ENCODE measurements at regions not wholly inside any gene's neighbourhood (a gene's known extent, or its start where the extent isn't known, plus 50 kb on each side); places are given as distances from the start of the nearest gene placed in this dataset.

GRCh38 chr3:31002730-31003129 is 108.3 kb upstream of the GADL1 start:
- ChIA-PET CTCF (no interaction called here), POLR2A (no interaction called here)
- Histone ChIP-seq H3K27me3 (replicated peaks; ENCODE audit: control insufficient read depth, insufficient read depth, low read length) (no peaks in the 10 kb centered on the region), H3K4me1 (no peaks in the 10 kb centered on the region), H3K36me3 (ENCODE audit: control insufficient read depth, insufficient read depth, low read length) (no peaks in the 10 kb centered on the region), H3K4me3 (ENCODE audit: low read depth, low read length) (no peak overlapping the region), H3K9me3 (no peaks in the 10 kb centered on the region)
- intact Hi-C loops (cut with micrococcal nuclease; ENCODE audit: unreplicated experiment), result no loop called here
- H3K27ac Mint-ChIP-seq (ENCODE audit: unreplicated experiment), result no peak overlapping the region
- BruUV-seq (replicated peaks), result no TSS peak
- TF ChIP-seq CTCF (IDR thresholded peaks at IDR 0.05; ENCODE audit: insufficient read depth in 1 of 2, low read depth in 1 of 2, low read length in 1 of 2, severe bottlenecking in 1 of 2, unreplicated experiment in 1 of 2), result no peak
- H3K4me3 Mint-ChIP-seq (ENCODE audit: unreplicated experiment), result no peak overlapping the region
- H3K9me3 Mint-ChIP-seq (ENCODE audit: unreplicated experiment), result peaks cover 19% of the 10 kb centered on the region
- no peaks in the 10 kb centered on the region for H3K4me1 Mint-ChIP-seq (ENCODE audit: low read depth, unreplicated experiment)
- no peaks in the 10 kb centered on the region for H3K36me3 Mint-ChIP-seq (ENCODE audit: insufficient read depth, unreplicated experiment)
- no peak for DNase-seq
- H3K27me3 Mint-ChIP-seq (ENCODE audit: insufficient read depth, unreplicated experiment), result no peaks in the 10 kb centered on the region

GRCh38 chr3:31004025-31004678 is 109.7 kb upstream of the GADL1 start:
- no peak overlapping the region for H3K27ac Mint-ChIP-seq (ENCODE audit: unreplicated experiment)
- no peaks in the 10 kb centered on the region for H3K9me3 ChIP-seq
- no peaks in the 10 kb centered on the region for H3K36me3 ChIP-seq (ENCODE audit: control insufficient read depth, insufficient read depth, low read length)
- ChIA-PET POLR2A (no interaction called here), CTCF (no interaction called here)
- BruUV-seq (replicated peaks), result no TSS peak
- intact Hi-C loops (cut with micrococcal nuclease; ENCODE audit: unreplicated experiment), result no loop called here
- no peaks in the 10 kb centered on the region for H3K27me3 ChIP-seq (replicated peaks; ENCODE audit: control insufficient read depth, insufficient read depth, low read length)
- DNase-seq, result no peak
- no peak for TF ChIP-seq CTCF (IDR thresholded peaks at IDR 0.05; ENCODE audit: insufficient read depth in 1 of 2, low read depth in 1 of 2, low read length in 1 of 2, severe bottlenecking in 1 of 2, unreplicated experiment in 1 of 2)
- H3K27me3 Mint-ChIP-seq (ENCODE audit: insufficient read depth, unreplicated experiment), result no peaks in the 10 kb centered on the region
- H3K4me3 ChIP-seq (ENCODE audit: low read depth, low read length), result no peak overlapping the region
- no peak overlapping the region for H3K4me3 Mint-ChIP-seq (ENCODE audit: unreplicated experiment)
- peaks cover 12% of the 10 kb centered on the region for H3K4me1 Mint-ChIP-seq (ENCODE audit: low read depth, unreplicated experiment)
- peaks cover 29% of the 10 kb centered on the region for H3K9me3 Mint-ChIP-seq (ENCODE audit: unreplicated experiment)
- peaks cover 9% of the 10 kb centered on the region for H3K4me1 ChIP-seq
- no peaks in the 10 kb centered on the region for H3K36me3 Mint-ChIP-seq (ENCODE audit: insufficient read depth, unreplicated experiment)

- H3K27me3 ChIP-seq (replicated peaks; ENCODE audit: control insufficient read depth, insufficient read depth, low read length), result no peaks in the 10 kb centered on the region
- H3K4me3 ChIP-seq (ENCODE audit: low read depth, low read length), result no peak overlapping the region
- Mint-ChIP-seq H3K4me1 (ENCODE audit: low read depth, unreplicated experiment) (peaks cover 33% of the 10 kb centered on the region), H3K36me3 (ENCODE audit: insufficient read depth, unreplicated experiment) (no peaks in the 10 kb centered on the region), H3K9me3 (ENCODE audit: unreplicated experiment) (peaks cover 19% of the 10 kb centered on the region), H3K27ac (ENCODE audit: unreplicated experiment) (peak overlapping the region; percentile 67), H3K4me3 (ENCODE audit: unreplicated experiment) (no peak overlapping the region), H3K27me3 (ENCODE audit: insufficient read depth, unreplicated experiment) (no peaks in the 10 kb centered on the region)
- TF ChIP-seq CTCF (IDR thresholded peaks at IDR 0.05; ENCODE audit: insufficient read depth in 1 of 2, low read depth in 1 of 2, low read length in 1 of 2, severe bottlenecking in 1 of 2, unreplicated experiment in 1 of 2), result no peak
- BruUV-seq (replicated peaks), result no TSS peak
- ChIA-PET CTCF (no interaction called here), POLR2A (no interaction called here)
- intact Hi-C loops (cut with micrococcal nuclease; ENCODE audit: unreplicated experiment), result no loop called here
- H3K9me3 ChIP-seq, result 0 out of 2 replicates have a peak, but pooled peaks cover 3% of the 10 kb centered on the region
- H3K36me3 ChIP-seq (ENCODE audit: control insufficient read depth, insufficient read depth, low read length), result no peaks in the 10 kb centered on the region
- peak in 1 of 2 experiments; percentile 9 for DNase-seq
- H3K4me1 ChIP-seq, result peaks cover 25% of the 10 kb centered on the region
Observed at GRCh38 chr3:31008994-31009393, 114.5 kb upstream of the GADL1 start.
